8988T (cell line): ENCODE measurements at regions not wholly inside any gene's neighbourhood (a gene's known extent, or its start where the extent isn't known, plus 50 kb on each side); places are given as distances from the start of the nearest gene placed in this dataset.

Source experiments
- DNase-seq: peaks from one replicate; pipeline ENCODE4 v3.0.0; 2011

- DNase-seq = no peak
Observed at GRCh38 chr5:68543212-68543611, 327.7 kb downstream of the PIK3R1 start.

GRCh38 chr5:68544091-68544647, 328.6 kb downstream of the PIK3R1 start:
- DNase-seq = no peak

DNA sequence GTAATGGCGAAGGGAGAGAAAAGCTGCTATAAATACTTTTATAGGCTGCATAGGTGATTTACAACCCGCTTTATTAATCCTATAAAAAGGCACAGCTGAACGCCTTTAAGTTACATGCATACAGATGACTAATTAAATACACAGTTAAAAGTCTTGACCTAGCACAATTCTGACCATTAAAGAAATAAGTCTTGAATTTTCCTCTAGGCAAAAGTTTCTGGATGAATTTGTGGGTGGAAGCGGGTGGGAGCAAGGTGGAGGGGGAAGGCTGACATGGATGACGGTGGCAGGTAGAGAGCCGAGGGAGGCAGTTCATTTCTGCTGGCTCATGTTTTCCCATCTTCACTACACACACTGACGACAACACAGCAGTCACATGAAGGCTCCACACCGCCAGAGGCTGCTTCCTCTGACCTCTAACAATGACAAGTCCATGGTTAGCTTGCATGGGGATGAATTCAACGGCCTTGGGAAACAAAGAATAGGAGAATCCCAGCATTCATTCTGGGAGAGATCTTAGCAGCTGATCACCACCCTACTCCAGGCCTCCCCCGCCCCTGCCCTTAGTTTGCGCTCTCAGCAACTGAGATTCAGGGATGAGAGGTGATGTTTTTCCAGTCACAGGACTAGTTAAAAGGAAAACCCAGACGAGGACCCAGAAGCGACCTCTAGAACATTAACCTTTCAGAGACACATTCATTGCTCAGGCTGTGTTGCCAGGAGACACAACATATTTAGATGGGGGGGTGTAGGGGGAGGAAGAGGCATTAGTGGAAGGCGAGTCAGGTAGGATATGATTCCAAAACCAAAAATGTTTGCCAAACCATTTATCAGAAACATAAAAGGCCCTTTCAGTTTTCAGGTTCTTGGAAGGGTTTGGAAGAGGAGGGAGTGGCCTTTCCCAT, 329.3 kb downstream of the PIK3R1 start:
- no peak for DNase-seq

GRCh38 chr5:68545636-68546295, 330.2 kb downstream of the PIK3R1 start:
- DNase-seq = no peak

DNA sequence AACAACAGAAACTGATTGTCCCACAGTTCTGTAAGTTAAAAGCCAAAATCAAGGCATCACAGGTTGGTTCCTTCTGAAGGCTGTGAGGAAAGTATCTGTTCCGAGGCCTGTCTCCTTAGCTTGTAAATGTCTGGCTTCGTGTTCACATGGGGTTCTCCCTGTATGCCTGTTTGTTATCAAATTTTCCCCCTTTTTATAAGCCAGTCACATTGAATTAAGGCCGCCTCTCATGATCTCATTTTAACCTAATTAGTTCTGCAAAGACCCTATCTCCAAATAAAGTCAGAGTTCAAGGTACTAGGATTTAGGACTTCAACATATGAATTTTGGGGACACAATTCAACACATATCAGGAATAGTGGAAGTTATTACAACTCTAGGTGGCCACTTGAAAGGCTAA, 331.5 kb downstream of the PIK3R1 start:
- no peak for DNase-seq

GRCh38 chr5:68547622-68548021, 332.1 kb downstream of the PIK3R1 start:
- no peak for DNase-seq

GRCh38 chr5:68548959-68549676, 333.6 kb downstream of the PIK3R1 start:
- DNase-seq = no peak

- no peak for DNase-seq
Observed at GRCh38 chr5:68550015-68550414, 334.5 kb downstream of the PIK3R1 start.

DNA sequence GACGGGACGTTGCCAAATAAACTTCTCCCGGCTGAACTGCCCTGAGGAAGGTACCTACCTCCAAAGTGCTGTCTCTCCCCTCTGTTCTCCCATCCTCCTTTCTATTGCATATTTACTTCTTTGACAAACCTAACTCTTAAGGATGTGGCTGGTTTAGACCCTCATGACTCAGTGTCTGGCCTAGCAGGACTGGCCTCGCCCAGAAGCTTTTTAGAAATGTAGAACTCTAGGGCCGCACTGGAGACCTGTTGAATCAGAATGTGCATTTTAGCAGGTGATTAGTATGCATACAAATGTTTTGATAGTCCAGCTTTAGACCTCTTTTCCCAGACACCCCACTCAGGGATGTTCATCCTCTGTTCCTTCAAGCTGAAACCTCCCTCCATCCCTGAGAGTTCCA, 335.9 kb downstream of the PIK3R1 start:
- no peak for DNase-seq

- DNase-seq = no peak
Observed at GRCh38 chr5:68554571-68555279, 339.2 kb downstream of the PIK3R1 start.

- DNase-seq = no peak
Observed at GRCh38 chr5:68555907-68556681, 340.5 kb downstream of the PIK3R1 start.

DNA sequence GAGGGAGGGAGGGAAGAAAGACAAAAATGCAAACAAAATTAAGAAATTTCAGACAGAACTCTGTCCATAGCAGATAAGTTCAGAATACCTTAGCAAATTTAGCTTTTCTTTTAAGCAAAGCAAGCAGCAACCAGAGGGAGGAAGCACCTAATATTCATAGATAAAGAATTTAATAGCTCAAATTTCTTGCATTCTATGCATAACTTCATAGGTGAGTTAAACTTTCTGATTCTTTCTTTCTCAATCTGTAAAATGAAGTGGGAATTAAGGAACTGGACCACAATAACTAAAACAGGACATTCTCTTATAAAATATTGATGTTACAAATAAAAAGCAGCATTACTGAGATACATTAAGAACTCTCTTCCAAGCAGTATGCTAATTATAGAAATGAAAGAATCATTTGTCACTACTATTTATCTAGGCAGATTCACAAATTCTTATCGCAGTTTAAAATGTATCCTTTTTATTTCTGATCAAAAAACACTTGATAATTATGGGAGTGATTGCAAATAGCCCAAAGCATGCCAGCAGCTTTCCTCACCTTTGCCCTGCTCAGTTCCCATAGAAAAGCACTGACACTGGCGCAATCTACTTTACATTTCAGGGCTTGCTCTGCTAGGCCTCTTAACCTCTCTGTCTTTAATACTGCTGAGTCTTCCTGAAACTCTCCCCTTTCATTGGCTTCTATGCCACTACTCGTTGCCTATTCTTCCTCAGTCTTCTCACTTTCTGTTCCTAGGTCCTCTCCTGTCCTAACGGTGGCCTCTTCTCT, 341.8 kb downstream of the PIK3R1 start:
- no peak for DNase-seq

GRCh38 chr5:68562308-68562707, 346.8 kb downstream of the PIK3R1 start:
- no peak for DNase-seq

GRCh38 chr5:68565427-68565826, 349.9 kb downstream of the PIK3R1 start:
- no peak for DNase-seq

- DNase-seq = no peak
Observed at GRCh38 chr5:68576805-68577204, 361.2 kb downstream of the PIK3R1 start.

- no peak for DNase-seq
Observed at GRCh38 chr5:68582284-68582683, 366.7 kb downstream of the PIK3R1 start.

GRCh38 chr5:68587171-68587570, 371.6 kb downstream of the PIK3R1 start:
- DNase-seq = no peak

GRCh38 chr5:68591850-68592249, 376.3 kb downstream of the PIK3R1 start:
- no peak for DNase-seq

DNA sequence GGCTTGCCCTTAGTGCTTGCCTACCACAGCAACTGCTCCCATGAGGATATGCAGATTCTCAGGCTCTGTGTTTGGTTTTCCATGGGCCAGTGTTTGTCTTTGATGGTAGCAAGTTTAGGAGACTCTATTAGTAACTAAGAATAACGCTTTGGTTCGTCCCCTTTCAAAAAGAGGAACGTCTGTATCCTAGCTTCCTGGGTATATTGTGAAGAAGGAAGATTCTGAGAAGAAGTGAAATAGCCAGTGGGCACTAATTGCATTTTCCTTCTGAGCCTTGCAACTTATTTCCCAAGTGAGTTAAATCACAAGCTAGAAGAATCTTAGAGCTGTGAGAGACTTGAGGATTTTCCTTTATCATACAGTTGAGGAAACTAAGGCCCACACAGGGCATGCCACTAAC, 376.8 kb downstream of the PIK3R1 start:
- DNase-seq = no peak

DNA sequence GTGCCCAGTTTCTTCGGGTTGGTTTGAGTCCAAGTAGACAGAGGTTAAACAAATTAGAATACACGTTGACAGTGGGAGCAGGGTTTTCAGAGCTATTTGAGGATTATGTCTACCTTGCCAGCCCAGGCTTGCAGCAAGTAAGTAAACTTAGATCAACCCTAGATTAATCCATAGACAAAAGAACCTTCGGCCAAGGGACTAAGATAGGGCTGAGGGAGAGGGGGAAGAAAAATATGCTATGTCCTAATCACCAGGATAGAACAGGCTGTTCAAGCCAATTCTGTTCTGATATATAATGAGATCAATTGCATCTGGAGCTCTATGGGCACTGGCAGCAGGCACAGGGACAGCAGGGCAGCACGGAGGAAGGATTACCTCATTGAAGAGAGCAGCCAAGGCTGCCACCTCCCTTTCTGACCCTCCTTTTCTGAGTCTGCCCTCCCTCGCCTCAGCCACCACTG, 377.7 kb downstream of the PIK3R1 start:
- DNase-seq = no peak

GRCh38 chr5:68612972-68613371, 397.4 kb downstream of the PIK3R1 start:
- DNase-seq = no peak
